ENCODE measurements at regions not wholly inside any gene's neighbourhood (a gene's known extent, or its start where the extent isn't known, plus 50 kb on each side); places are given as distances from the start of the nearest gene placed in this dataset.

DNA sequence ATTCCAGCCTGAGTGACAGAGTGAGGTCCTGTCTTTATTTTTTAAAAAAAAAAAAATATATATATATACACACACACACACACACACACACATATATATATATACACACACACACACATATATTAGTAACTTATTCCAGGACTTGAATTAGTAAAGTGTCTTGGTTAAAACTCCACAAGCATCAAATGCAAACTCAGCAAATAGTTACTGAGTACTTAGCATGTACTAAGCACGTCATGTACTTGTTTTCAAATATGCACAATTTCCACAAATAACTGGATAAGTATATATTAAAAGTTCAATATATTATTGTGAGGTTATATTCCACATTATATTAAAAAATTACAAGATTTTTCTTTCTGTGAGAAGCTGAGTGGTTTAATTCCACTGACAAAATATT, 304.7 kb downstream of the ZEB2 start:
- DNase-seq (ENCODE audit: low read depth in 2 of 2) = no peak

GRCh38 chr2:144213797-144214196, 306.1 kb downstream of the ZEB2 start:
- DNase-seq (ENCODE audit: low read depth in 2 of 2) = no peak

GRCh38 chr2:144211826-144212225, 308.1 kb downstream of the ZEB2 start:
- DNase-seq (ENCODE audit: low read depth in 2 of 2) = no peak

- DNase-seq (ENCODE audit: low read depth in 2 of 2) = no peak
Observed at GRCh38 chr2:144211065-144211464, 308.9 kb downstream of the ZEB2 start.

GRCh38 chr2:144210076-144210475, 309.8 kb downstream of the ZEB2 start:
- DNase-seq (ENCODE audit: low read depth in 2 of 2) = no peak

DNA sequence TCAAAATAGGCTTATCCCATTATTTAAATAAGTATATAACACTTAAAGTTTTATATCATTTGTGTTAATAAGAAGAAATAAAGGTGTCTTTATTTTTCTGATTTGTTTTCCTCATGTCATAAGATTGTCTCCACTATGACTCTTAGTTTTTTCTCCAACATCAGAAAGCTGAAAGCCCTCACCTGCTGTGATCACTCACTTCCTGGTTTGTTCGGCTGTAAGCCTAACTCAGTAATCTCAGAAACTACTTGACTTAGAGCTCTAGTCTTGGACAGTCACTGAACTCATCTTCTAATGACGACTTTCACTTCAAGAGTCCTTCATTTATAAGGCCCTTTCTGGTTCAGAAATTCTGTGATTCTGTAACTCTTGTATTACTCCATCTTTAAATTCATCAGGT, 311.0 kb downstream of the ZEB2 start:
- no peak for DNase-seq (ENCODE audit: low read depth in 2 of 2)

- no peak for DNase-seq (ENCODE audit: low read depth in 2 of 2)
Observed at GRCh38 chr2:144206019-144206418, 313.9 kb downstream of the ZEB2 start.

- DNase-seq (ENCODE audit: low read depth in 2 of 2) = no peak
Observed at GRCh38 chr2:144201868-144202468, 318.0 kb downstream of the ZEB2 start.

- no peak for DNase-seq (ENCODE audit: low read depth in 2 of 2)
Observed at GRCh38 chr2:144201126-144201525, 318.8 kb downstream of the ZEB2 start.

- no peak for DNase-seq (ENCODE audit: low read depth in 2 of 2)
Observed at GRCh38 chr2:144198116-144198515, 321.8 kb downstream of the ZEB2 start.

- DNase-seq (ENCODE audit: low read depth in 2 of 2) = no peak
Observed at GRCh38 chr2:144194326-144195071, 325.4 kb downstream of the ZEB2 start.

GRCh38 chr2:144190908-144191605, 328.9 kb downstream of the ZEB2 start:
- DNase-seq (ENCODE audit: low read depth in 2 of 2) = no peak

DNA sequence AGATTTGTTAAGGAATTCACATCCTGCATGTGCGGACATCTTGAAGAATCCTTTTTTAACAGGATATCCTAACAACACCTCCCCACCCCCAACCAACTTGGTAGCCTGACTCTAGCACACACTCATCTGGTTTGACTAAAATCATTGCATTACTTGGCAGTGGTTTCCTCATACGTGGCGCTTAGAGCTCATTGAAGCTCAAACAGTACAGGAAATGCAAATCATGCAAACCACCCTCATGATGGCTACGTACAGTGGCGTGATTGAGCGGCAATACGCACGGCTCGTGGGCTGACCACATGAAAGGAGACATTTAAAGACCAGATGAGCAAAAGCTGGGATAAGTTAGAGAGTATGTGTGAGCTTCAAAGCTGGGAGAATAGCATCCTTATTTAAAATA, 336.2 kb downstream of the ZEB2 start:
- peak; percentile 67 to 70 for DNase-seq (ENCODE audit: low read depth in 2 of 2)

GRCh38 chr2:144181001-144181400, 338.9 kb downstream of the ZEB2 start:
- DNase-seq (ENCODE audit: low read depth in 2 of 2) = no peak

DNA sequence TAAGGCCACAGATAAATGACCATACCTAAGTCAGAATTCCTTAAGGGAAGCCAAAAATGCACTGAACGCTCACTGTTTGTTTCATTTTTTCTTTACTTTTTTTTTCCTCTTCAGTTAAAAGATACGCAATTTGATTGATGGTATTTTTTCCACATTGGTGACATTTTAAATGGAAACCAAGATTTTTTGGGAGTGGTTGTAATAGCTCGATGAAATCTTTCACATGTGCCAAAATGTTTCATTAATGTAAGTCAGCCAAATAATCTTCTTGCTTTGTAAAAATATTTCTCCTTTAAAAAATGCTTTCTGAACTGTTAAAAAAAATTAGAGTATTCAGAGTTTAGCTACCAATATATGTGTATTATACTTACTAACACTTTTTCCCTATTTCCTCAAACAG, 339.8 kb downstream of the ZEB2 start:
- DNase-seq (ENCODE audit: low read depth in 2 of 2) = no peak

DNA sequence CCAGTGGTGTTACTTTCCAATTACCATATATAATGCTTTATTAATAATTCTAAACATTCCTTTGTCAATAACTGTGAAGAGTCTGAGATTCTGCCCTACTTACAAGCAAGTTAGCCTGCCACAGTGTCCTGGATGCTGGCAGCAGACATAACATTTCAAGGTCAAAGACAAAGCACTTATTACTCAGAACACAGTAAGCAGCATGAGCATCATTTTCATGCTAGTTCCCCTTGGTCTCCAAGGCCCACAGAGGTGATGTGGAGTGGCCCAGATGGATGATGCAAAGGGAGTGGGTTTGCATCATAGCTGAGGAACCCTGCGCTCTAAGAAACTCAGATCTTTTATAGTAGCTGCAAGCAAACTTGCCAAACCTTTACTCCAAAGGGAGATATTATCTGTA, 349.7 kb downstream of the ZEB2 start:
- no peak for DNase-seq (ENCODE audit: low read depth in 2 of 2)

DNA sequence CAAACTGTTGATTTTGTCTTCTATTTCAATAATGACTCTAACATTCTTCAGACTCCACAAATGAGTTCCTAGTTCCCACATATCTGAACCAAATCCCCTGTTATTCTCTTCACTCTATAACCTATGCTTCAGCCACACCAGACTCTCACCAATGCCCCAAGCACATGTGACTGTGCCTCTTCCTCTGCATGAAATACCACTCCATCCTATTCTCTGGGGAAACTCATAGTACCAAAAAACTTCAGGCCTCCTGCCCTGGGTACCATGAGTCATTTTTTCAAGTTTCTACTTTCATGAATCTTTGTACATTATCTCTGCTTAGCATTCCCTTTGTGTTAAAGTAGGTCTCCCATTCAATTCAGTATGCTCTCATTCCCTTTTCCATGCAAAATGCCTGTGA, 353.2 kb downstream of the ZEB2 start:
- DNase-seq (ENCODE audit: low read depth in 2 of 2) = no peak

DNA sequence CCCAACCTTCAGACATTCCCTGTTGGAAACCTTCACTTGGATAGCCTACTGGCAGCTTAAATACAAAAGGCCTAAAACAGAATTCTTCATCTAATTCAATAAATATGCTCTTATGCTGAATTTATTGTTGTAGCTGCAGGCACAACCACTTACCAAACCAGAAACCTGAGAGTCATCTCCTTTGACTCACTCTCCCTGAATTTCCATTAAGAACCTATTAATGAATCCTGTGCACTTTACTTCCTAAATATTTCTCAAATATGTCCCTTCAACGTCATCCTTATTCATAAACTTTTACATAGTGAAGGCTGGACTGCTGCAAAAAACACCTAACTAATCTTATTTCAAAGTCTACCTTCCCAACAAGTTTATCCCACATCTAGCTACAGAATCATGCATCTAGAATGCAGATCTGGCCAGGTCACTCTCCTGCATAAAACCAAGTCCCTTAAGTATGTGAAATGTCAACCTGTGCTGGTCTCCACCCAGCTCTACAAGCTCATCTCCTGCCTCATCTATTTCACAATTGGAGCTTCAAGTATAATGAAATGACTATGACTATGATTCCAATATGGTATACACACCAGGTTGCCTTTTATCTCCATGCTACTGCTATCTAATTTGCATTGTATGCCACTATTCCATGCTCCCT, 354.2 kb downstream of the ZEB2 start:
- no peak for DNase-seq (ENCODE audit: low read depth in 2 of 2)

- no peak for DNase-seq (ENCODE audit: low read depth in 2 of 2)
Observed at GRCh38 chr2:144163592-144163991, 356.3 kb downstream of the ZEB2 start.

DNA sequence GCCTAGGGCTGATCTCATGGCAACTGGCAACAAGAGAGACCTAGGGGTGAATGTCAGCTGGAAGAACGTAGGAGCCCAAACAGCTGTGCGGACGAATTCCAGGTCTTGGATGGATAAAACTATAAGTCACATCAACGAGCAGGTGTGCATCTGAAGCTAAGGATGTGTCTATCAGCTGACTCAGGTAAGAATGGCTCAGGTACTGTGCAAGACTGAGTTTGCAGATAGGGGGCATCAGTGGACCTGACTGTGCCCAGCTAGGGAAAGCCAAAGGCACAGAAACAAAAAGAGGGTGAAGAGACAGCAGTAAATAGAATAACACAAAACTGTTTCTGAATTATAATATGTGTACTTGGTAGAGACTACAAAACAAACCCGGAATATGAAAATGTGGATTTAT, 357.3 kb downstream of the ZEB2 start:
- peak in 1 of 2 donors; percentile 18 for DNase-seq (ENCODE audit: low read depth in 2 of 2)

GRCh38 chr2:144161061-144161460, 358.9 kb downstream of the ZEB2 start:
- DNase-seq (ENCODE audit: low read depth in 2 of 2) = no peak

DNA sequence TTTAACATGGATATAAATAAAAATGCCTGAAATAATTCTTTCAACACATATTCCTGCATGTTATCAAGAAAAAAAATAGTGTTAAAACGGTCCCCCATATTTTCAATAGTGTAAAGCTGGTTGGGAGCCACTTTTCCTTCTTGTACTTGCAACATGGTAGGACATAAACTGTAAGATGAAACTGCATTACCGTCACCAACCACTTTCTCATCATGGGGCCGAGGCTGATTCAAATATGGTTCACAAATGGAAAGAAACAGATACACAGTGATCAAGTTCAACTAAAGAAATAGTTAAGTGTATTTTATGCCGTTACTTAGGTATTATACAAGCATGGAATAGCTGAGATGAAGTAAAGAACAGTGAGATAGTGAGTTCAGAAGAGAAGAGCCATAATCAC, 360.7 kb downstream of the ZEB2 start:
- DNase-seq (ENCODE audit: low read depth in 2 of 2) = no peak

GRCh38 chr2:144158096-144158495, 361.8 kb downstream of the ZEB2 start:
- no peak for DNase-seq (ENCODE audit: low read depth in 2 of 2)

Measured in stimulated activated CD4-positive, alpha-beta T cell treated with anti-CD3 and anti-CD28 coated beads, Interleukin-15, amount 100 ng/mL, for 48 hours (primary cell).